Natural killer cell (primary cell): ENCODE measurements at regions not wholly inside any gene's neighbourhood (a gene's known extent, or its start where the extent isn't known, plus 50 kb on each side); places are given as distances from the start of the nearest gene placed in this dataset.

Experiments used
- ATAC-seq, 3 donors: fragments of 150-1000 bp in 2 of 3; fragments of 200-7000 bp in 1 of 3; cut with Tn5 transposase; 1 replicate in 1 of 3; 2 replicates in 2 of 3; pipeline ENCODE4 v1.10.0; 2021; ENCODE audit warnings: mild to moderate bottlenecking in 2 of 3, moderate library complexity in 2 of 3
- DNase-seq, 2 donors: peaks; one replicate each; pipeline versions ENCODE4 v3.0.0 to v3.0.0-alpha.2; 2013 to 2021; ENCODE audit warnings: mixed read lengths in 1 of 2
- H3K27ac ChIP-seq: one replicate; pipeline ENCODE4 v1.5.1; 2013; ENCODE audit warnings: mild to moderate bottlenecking, low read length
- H3K27me3 ChIP-seq: one replicate; pipeline ENCODE4 v1.6.1; 2013; ENCODE audit warnings: low read length; ENCODE audit not compliant: control insufficient read depth, insufficient read depth
- H3K36me3 ChIP-seq: one replicate; pipeline ENCODE4 v1.6.1; 2013; ENCODE audit warnings: low read length; ENCODE audit not compliant: control insufficient read depth, insufficient read depth
- H3K4me1 ChIP-seq: one replicate; pipeline ENCODE4 v1.6.1; 2013; ENCODE audit warnings: low read length; ENCODE audit not compliant: control insufficient read depth, insufficient read depth
- H3K4me3 ChIP-seq: one replicate; pipeline ENCODE4 v1.5.1; 2013; ENCODE audit warnings: low read length
- H3K9me3 ChIP-seq: one replicate; pipeline ENCODE4 v1.6.1; 2013; ENCODE audit warnings: low read length; ENCODE audit not compliant: control insufficient read depth, insufficient read depth
- H3K27ac Mint-ChIP-seq, 2 donors: one replicate each; pipeline ENCODE4 v1.8.0; 2022; ENCODE audit warnings: mild to moderate bottlenecking in 2 of 2, mixed read lengths in 2 of 2, moderate library complexity in 1 of 2
- H3K27me3 Mint-ChIP-seq, 2 donors: one replicate each; pipeline ENCODE4 v1.8.0; 2022; ENCODE audit warnings: low read depth in 2 of 2, mixed read lengths in 2 of 2
- H3K36me3 Mint-ChIP-seq: one replicate; pipeline ENCODE4 v1.8.0; 2022; ENCODE audit warnings: mixed read lengths
- H3K4me1 Mint-ChIP-seq, 2 donors: one replicate each; pipeline ENCODE4 v1.8.0; 2022; ENCODE audit warnings: mixed read lengths in 2 of 2
- H3K4me3 Mint-ChIP-seq: one replicate; pipeline ENCODE4 v1.8.0; 2022; ENCODE audit warnings: mild to moderate bottlenecking, moderate library complexity, mixed read lengths
- H3K9me3 Mint-ChIP-seq, 2 donors: one replicate each; pipeline ENCODE4 v1.8.0; 2022; ENCODE audit warnings: mixed read lengths in 2 of 2
- CTCF ChIP-seq: fragments of 200-600 bp; IDR thresholded peaks from one replicate; pipeline ENCODE4 v1.8.0; 2022; ENCODE audit warnings: antibody characterized with exemption
- WGBS: methylation state at CpG from one replicate; pipeline ENCODE4 v1.1.7; 2013; ENCODE audit warnings: missing lambda C conversion rate; ENCODE audit not compliant: insufficient coverage; 5-methylcytosine and 5-hydroxymethylcytosine counted together
- intact Hi-C: fragments of 100-400 bp; cut with micrococcal nuclease; formaldehyde crosslinking; loops from one replicate; pipeline ENCODE4 v1.14.2; 2022

GRCh38 chr1:39152923-39153322, 51.6 kb upstream of the MACF1 start:
- Histone ChIP-seq H3K36me3 (no peaks in the 10 kb centered on the region), H3K9me3 (no peaks in the 10 kb centered on the region), H3K4me1 (no peaks in the 10 kb centered on the region), H3K4me3 (no peak overlapping the region), H3K27me3 (no peaks in the 10 kb centered on the region), H3K27ac (no peak overlapping the region)
- no peaks in the 10 kb centered on the region for H3K36me3 Mint-ChIP-seq
- DNase-seq (no peak), ATAC-seq (no peak)
- H3K4me3 Mint-ChIP-seq: no peak overlapping the region
- peaks cover 12 to 13% of the 10 kb centered on the region in 2 donors for H3K27me3 Mint-ChIP-seq
- WGBS: 100% methylated on average over 1 of the region's 1 CpG
- no peaks in the 10 kb centered on the region for H3K9me3 Mint-ChIP-seq
- TF ChIP-seq CTCF: no peak
- intact Hi-C loops: no loop called here
- H3K27ac Mint-ChIP-seq: no peak overlapping the region
- H3K4me1 Mint-ChIP-seq: peaks cover 0 to 8% of the 10 kb centered on the region in 2 donors

- TF ChIP-seq CTCF: no peak
- intact Hi-C loops: no loop called here
- ATAC-seq (no peak), DNase-seq (no peak)
- Mint-ChIP-seq H3K9me3 (no peaks in the 10 kb centered on the region), H3K27me3 (peaks cover 11% of the 10 kb centered on the region in 2 donors), H3K4me3 (no peak overlapping the region), H3K27ac (no peak overlapping the region), H3K4me1 (peaks cover 0 to 8% of the 10 kb centered on the region in 2 donors), H3K36me3 (no peaks in the 10 kb centered on the region)
- 89% methylated on average over 2 of the region's 2 CpGs for WGBS
- Histone ChIP-seq H3K27me3 (no peaks in the 10 kb centered on the region), H3K9me3 (no peaks in the 10 kb centered on the region), H3K36me3 (no peaks in the 10 kb centered on the region), H3K4me3 (no peak overlapping the region), H3K4me1 (no peaks in the 10 kb centered on the region), H3K27ac (no peak overlapping the region)
Observed at GRCh38 chr1:39153684-39154083, 50.8 kb upstream of the MACF1 start.

- no peak overlapping the region for H3K27ac Mint-ChIP-seq
- H3K36me3 Mint-ChIP-seq: no peaks in the 10 kb centered on the region
- no peaks in the 10 kb centered on the region for H3K9me3 Mint-ChIP-seq
- no peak overlapping the region for H3K27ac ChIP-seq
- TF ChIP-seq CTCF: no peak
- ATAC-seq (no peak), DNase-seq (no peak)
- H3K4me3 Mint-ChIP-seq: no peak overlapping the region
- H3K9me3 ChIP-seq: no peaks in the 10 kb centered on the region
- H3K27me3 Mint-ChIP-seq: peaks cover 5 to 6% of the 10 kb centered on the region in 2 donors
- no peaks in the 10 kb centered on the region for H3K4me1 ChIP-seq
- H3K4me1 Mint-ChIP-seq: peaks cover 0 to 8% of the 10 kb centered on the region in 2 donors
- H3K27me3 ChIP-seq: no peaks in the 10 kb centered on the region
- H3K36me3 ChIP-seq: no peaks in the 10 kb centered on the region
- 75% methylated on average over 6 of the region's 6 CpGs for WGBS
- intact Hi-C loops: no loop called here
- no peak overlapping the region for H3K4me3 ChIP-seq
Observed at GRCh38 chr1:39154553-39155421, 49.7 kb upstream of the MACF1 start.
